MM.1S (cell line): ENCODE measurements at regions not wholly inside any gene's neighbourhood (a gene's known extent, or its start where the extent isn't known, plus 50 kb on each side); places are given as distances from the start of the nearest gene placed in this dataset.

Source experiments
- DNase-seq: peaks from one replicate; pipeline ENCODE4 v3.0.0-alpha.2; 2015
- H2AFZ ChIP-seq: fragments of 300-600 bp; sonication (generic); 2 replicates; pipeline ENCODE4 v1.6.0; 2016; ENCODE audit warnings: antibody characterized with exemption, low read length
- H3F3A ChIP-seq: fragments of 300-600 bp; sonication (generic); 2 replicates; pipeline ENCODE4 v1.6.1; 2016; ENCODE audit warnings: mild to moderate bottlenecking, antibody characterized with exemption, low read length, moderate library complexity, mixed read lengths; ENCODE audit not compliant: insufficient read depth
- H3K27ac ChIP-seq: fragments of 300-600 bp; sonication (generic); 2 replicates; pipeline ENCODE4 v1.5.1; 2016; ENCODE audit warnings: mild to moderate bottlenecking, low read length
- H3K27me3 ChIP-seq: fragments of 300-600 bp; sonication (generic); replicated peaks from 2 replicates; pipeline ENCODE4 v1.6.0; 2016; ENCODE audit warnings: low read length; ENCODE audit not compliant: insufficient read depth
- H3K36me3 ChIP-seq: fragments of 300-600 bp; sonication (generic); replicated peaks from 2 replicates; pipeline ENCODE4 v1.6.1; 2016; ENCODE audit warnings: mild to moderate bottlenecking, low read length, mixed read lengths; ENCODE audit not compliant: insufficient read depth
- H3K4me1 ChIP-seq: fragments of 300-600 bp; sonication (generic); 2 replicates; pipeline ENCODE4 v1.6.1; 2016; ENCODE audit warnings: low read length, mixed read lengths
- H3K4me2 ChIP-seq: fragments of 300-600 bp; sonication (generic); 2 replicates; pipeline ENCODE4 v1.6.0; 2016; ENCODE audit warnings: low read depth, low read length
- H3K4me3 ChIP-seq: fragments of 300-600 bp; sonication (generic); 2 replicates; pipeline ENCODE4 v1.5.1; 2016; ENCODE audit warnings: low read length, mixed read lengths
- H3K79me2 ChIP-seq: fragments of 300-600 bp; sonication (generic); 2 replicates; pipeline ENCODE4 v1.6.1; 2016; ENCODE audit warnings: mixed run types, low read length, mixed read lengths
- H3K9ac ChIP-seq: fragments of 300-600 bp; sonication (generic); 2 replicates; pipeline ENCODE4 v1.6.1; 2016; ENCODE audit warnings: low read length, mixed read lengths
- H3K9me2 ChIP-seq: fragments of 300-600 bp; sonication (generic); replicated peaks from 2 replicates; pipeline ENCODE4 v1.6.1; 2016; ENCODE audit warnings: mild to moderate bottlenecking, low read length, mixed read lengths; ENCODE audit not compliant: insufficient read depth
- H3K9me3 ChIP-seq: fragments of 300-600 bp; sonication (generic); replicated peaks from 2 replicates; pipeline ENCODE4 v1.6.1; 2016; ENCODE audit warnings: mild to moderate bottlenecking, low read length, mixed read lengths; ENCODE audit not compliant: insufficient read depth
- H4K20me1 ChIP-seq: fragments of 300-600 bp; sonication (generic); 2 replicates; pipeline ENCODE4 v1.6.1; 2016; ENCODE audit warnings: mild to moderate bottlenecking, low read length, moderate library complexity, mixed read lengths; ENCODE audit not compliant: insufficient read depth
- CTCF ChIP-seq: fragments of 300-600 bp; sonication (generic); IDR thresholded peaks from 2 replicates; pipeline ENCODE4 v1.5.1; 2016; ENCODE audit warnings: antibody characterized with exemption, low read length, mixed read lengths
- EZH2 ChIP-seq: fragments of 300-600 bp; sonication (generic); optimal IDR thresholded peaks from 2 replicates; pipeline ENCODE3; 2017; ENCODE audit warnings: low read depth, mild to moderate bottlenecking, antibody characterized with exemption, low read length, mixed read lengths
- EZH2phosphoT487 ChIP-seq: fragments of 300-600 bp; sonication (generic); IDR thresholded peaks from 2 replicates; pipeline ENCODE4 v1.6.1; 2018; ENCODE audit warnings: antibody characterized with exemption, low read length

- no peak for DNase-seq
- no peak overlapping the region for H3K27ac ChIP-seq
- no peak overlapping the region for H3K4me2 ChIP-seq
- no peak overlapping the region for H3K4me3 ChIP-seq
- no peaks in the 10 kb centered on the region for H3K9me2 ChIP-seq
- H3K27me3 ChIP-seq: no peaks in the 10 kb centered on the region
- H3F3A ChIP-seq: no peaks in the 10 kb centered on the region
- no peaks in the 10 kb centered on the region for H4K20me1 ChIP-seq
- no peak for TF ChIP-seq CTCF
- TF ChIP-seq EZH2phosphoT487: no peak
- no peak for TF ChIP-seq EZH2
- no peaks in the 10 kb centered on the region for H3K79me2 ChIP-seq
- H3K4me1 ChIP-seq: 0 out of 2 replicates have a peak, but pooled peaks cover 4% of the 10 kb centered on the region
- H3K36me3 ChIP-seq: no peaks in the 10 kb centered on the region
- no peaks in the 10 kb centered on the region for H3K9me3 ChIP-seq
- H2AFZ ChIP-seq: no peak overlapping the region
- no peak overlapping the region for H3K9ac ChIP-seq
These were observed 289.7 kb upstream of the MCTP2 start for GRCh38 chr15:93941697-93942096.

GRCh38 chr15:93940226-93940625 lies 291.1 kb upstream of the MCTP2 start:
- H2AFZ ChIP-seq: no peak overlapping the region
- H3F3A ChIP-seq: no peaks in the 10 kb centered on the region
- no peaks in the 10 kb centered on the region for H3K36me3 ChIP-seq
- H3K79me2 ChIP-seq: no peaks in the 10 kb centered on the region
- 0 out of 2 replicates have a peak, but pooled peaks cover 4% of the 10 kb centered on the region for H3K4me1 ChIP-seq
- H3K9me3 ChIP-seq: no peaks in the 10 kb centered on the region
- H3K9me2 ChIP-seq: no peaks in the 10 kb centered on the region
- TF ChIP-seq CTCF: no peak
- no peak overlapping the region for H3K27ac ChIP-seq
- no peak for DNase-seq
- no peaks in the 10 kb centered on the region for H4K20me1 ChIP-seq
- no peaks in the 10 kb centered on the region for H3K27me3 ChIP-seq
- no peak overlapping the region for H3K4me2 ChIP-seq
- no peak overlapping the region for H3K4me3 ChIP-seq
- H3K9ac ChIP-seq: no peak overlapping the region

- no peaks in the 10 kb centered on the region for H4K20me1 ChIP-seq
- peaks cover 25% of the 10 kb centered on the region for H3K4me1 ChIP-seq
- TF ChIP-seq CTCF (no peak), EZH2 (no peak), EZH2phosphoT487 (no peak)
- peak; percentile 76 for DNase-seq
- H3K36me3 ChIP-seq: no peaks in the 10 kb centered on the region
- H3K27ac ChIP-seq: peak overlapping the region; percentile 12; the same call in 1 of the 2 replicates
- peak overlapping the region; percentile 53 for H3K4me2 ChIP-seq
- no peaks in the 10 kb centered on the region for H3K27me3 ChIP-seq
- H3F3A ChIP-seq: 0 out of 2 replicates have a peak, but pooled peaks cover 4% of the 10 kb centered on the region
- peak overlapping the region; percentile 36 for H2AFZ ChIP-seq
- no peak overlapping the region for H3K9ac ChIP-seq
- no peaks in the 10 kb centered on the region for H3K9me2 ChIP-seq
- H3K9me3 ChIP-seq: no peaks in the 10 kb centered on the region
- peak overlapping the region; percentile 19 for H3K4me3 ChIP-seq
- no peaks in the 10 kb centered on the region for H3K79me2 ChIP-seq
These were observed 299.1 kb upstream of the MCTP2 start for GRCh38 chr15:93932164-93932776.
